Anterior cingulate cortex (tissue), 58 donors: ENCODE measurements at regions not wholly inside any gene's neighbourhood (a gene's known extent, or its start where the extent isn't known, plus 50 kb on each side); places are given as distances from the start of the nearest gene placed in this dataset.

Experiments
- DNase-seq, 58 donors: peaks; one replicate each; lab custom pipeline; 2025; lab: John Stamatoyannopoulos, UW

GRCh38 chr5:74957029-74957784 is 91.0 kb upstream of the FAM169A start:
- no peak for DNase-seq

- no peak for DNase-seq
These were observed 90.1 kb upstream of the FAM169A start for GRCh38 chr5:74956278-74956677.

GRCh38 chr5:74954919-74955318 is 88.7 kb upstream of the FAM169A start:
- no peak for DNase-seq

GRCh38 chr5:74953937-74954720 is 87.9 kb upstream of the FAM169A start:
- no peak for DNase-seq

GRCh38 chr5:74953554-74953936 is 87.4 kb upstream of the FAM169A start:
- no peak for DNase-seq

- no peak for DNase-seq
These were observed 86.2 kb upstream of the FAM169A start for GRCh38 chr5:74952406-74952805.

- no peak for DNase-seq
These were observed 85.7 kb upstream of the FAM169A start for GRCh38 chr5:74951865-74952264.

- DNase-seq: no peak
These were observed 84.8 kb upstream of the FAM169A start for GRCh38 chr5:74950836-74951515.

- no peak for DNase-seq
These were observed 83.8 kb upstream of the FAM169A start for GRCh38 chr5:74949976-74950375.

- DNase-seq: no peak
These were observed 81.9 kb upstream of the FAM169A start for GRCh38 chr5:74948031-74948546.

GRCh38 chr5:74946471-74946870 is 80.3 kb upstream of the FAM169A start:
- DNase-seq: no peak

- DNase-seq: no peak
These were observed 79.5 kb upstream of the FAM169A start for GRCh38 chr5:74945561-74946165.

GRCh38 chr5:74943905-74944304 is 77.7 kb upstream of the FAM169A start:
- DNase-seq: no peak

- no peak for DNase-seq
These were observed 76.6 kb upstream of the FAM169A start for GRCh38 chr5:74942622-74943286.

GRCh38 chr5:74940782-74941353 is 74.7 kb upstream of the FAM169A start:
- no peak for DNase-seq

GRCh38 chr5:74938250-74938933 is 72.2 kb upstream of the FAM169A start:
- no peak for DNase-seq

GRCh38 chr5:74935752-74936091 is 69.5 kb upstream of the FAM169A start:
- no peak for DNase-seq

GRCh38 chr5:74934949-74935751 is 69.0 kb upstream of the FAM169A start:
- DNase-seq: no peak

GRCh38 chr5:74927336-74927735 is 61.1 kb upstream of the FAM169A start:
- DNase-seq: no peak
